ENCODE measurements at regions not wholly inside any gene's neighbourhood (a gene's known extent, or its start where the extent isn't known, plus 50 kb on each side); places are given as distances from the start of the nearest gene placed in this dataset.

DNA sequence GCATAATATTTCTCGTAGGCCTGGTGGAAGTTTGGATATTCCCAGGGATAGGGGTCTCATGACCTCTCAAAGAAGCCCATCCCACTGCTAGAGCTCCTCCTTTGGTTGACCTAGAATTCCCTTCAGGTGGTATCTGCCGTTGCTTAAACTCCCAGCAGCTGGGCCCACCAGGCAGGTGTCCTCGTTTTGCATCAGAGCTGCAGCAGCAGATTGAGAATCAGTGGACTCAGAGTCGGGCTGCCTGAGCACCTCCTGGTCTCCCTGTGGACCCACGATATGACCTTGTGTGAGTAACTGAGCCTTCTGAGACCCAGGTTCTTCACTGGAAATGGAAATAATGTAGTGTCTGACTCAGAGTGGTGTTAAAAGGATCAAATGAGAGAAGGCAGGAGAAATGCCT is 132.7 kb downstream of the PAPOLA start:
- TF ChIP-seq, protein P1, sequence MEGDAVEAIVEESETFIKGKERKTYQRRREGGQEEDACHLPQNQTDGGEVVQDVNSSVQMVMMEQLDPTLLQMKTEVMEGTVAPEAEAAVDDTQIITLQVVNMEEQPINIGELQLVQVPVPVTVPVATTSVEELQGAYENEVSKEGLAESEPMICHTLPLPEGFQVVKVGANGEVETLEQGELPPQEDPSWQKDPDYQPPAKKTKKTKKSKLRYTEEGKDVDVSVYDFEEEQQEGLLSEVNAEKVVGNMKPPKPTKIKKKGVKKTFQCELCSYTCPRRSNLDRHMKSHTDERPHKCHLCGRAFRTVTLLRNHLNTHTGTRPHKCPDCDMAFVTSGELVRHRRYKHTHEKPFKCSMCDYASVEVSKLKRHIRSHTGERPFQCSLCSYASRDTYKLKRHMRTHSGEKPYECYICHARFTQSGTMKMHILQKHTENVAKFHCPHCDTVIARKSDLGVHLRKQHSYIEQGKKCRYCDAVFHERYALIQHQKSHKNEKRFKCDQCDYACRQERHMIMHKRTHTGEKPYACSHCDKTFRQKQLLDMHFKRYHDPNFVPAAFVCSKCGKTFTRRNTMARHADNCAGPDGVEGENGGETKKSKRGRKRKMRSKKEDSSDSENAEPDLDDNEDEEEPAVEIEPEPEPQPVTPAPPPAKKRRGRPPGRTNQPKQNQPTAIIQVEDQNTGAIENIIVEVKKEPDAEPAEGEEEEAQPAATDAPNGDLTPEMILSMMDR (conservative IDR thresholded peaks at IDR 0.05 in 1 of 2, IDR thresholded peaks at IDR 0.05 in 1 of 2; ENCODE audit: extremely low read depth in 1 of 2, insufficient read depth in 1 of 2, low read depth in 1 of 2, low read length in 2 of 2), result no peak
- TF ChIP-seq EZH2 (IDR thresholded peaks at IDR 0.05; ENCODE audit: borderline replicate concordance, low read length), result no peak

All from mammary epithelial cell (primary cell).